ACHN (cell line): ENCODE measurements at regions not wholly inside any gene's neighbourhood (a gene's known extent, or its start where the extent isn't known, plus 50 kb on each side); places are given as distances from the start of the nearest gene placed in this dataset.
"Not testable (repeated sequence)": the region's sequence is repeated elsewhere in the genome, so short reads cannot be mapped to it uniquely, and the experiment has no call there.

ENCODE experiments used
- DNase-seq: peaks from one replicate; pipeline ENCODE4 v3.0.0-alpha.2; 2015
- in situ Hi-C: cut with HindIII; loops from 2 replicates; pipeline ENCODE4 v1.10.0; 2017; ENCODE audit warnings: low sequenced_read_pairs, low pct_ligation_motif_present, low pct_unique_long_range_greater_than_20kb

DNA sequence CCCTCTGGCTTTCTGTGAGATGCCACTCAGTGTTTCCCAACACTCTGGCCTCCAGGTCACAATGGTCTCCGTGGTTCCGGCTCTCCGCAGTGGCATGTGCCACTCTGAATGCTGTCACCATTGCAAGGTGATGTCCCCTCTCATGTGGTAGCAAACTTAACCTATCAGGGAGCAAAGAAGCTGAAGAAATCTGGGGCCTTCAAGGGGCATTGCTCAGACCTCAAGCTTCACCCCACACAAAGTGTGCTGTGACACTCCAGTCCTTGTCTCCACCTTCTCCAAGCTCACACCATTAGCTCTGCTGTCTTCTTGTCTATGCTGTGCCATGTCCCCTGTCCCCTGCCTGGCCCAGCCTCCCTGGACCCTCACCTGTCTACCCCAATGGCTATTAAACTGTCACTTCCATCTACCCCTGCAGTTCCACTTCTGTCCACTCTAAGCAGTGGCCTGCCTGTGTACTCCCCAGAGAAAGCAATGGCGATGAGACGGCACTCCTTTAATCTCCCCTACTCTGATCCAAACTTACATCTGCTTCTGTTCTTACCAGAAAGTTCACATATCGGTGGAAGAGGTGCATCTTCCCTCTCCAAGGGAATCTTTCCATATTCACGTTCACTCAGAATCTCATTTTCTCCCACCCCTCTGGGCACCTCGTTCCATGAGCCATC lies 93.7 kb downstream of the DHRS2 start:
- in situ Hi-C loops, result no loop called here
- no peak for DNase-seq

GRCh38 chr14:23735394-23735793 lies 99.2 kb downstream of the DHRS2 start:
- DNase-seq, result no peak
- in situ Hi-C loops, result no loop called here

- DNase-seq, in situ Hi-C loops: not testable (repeated sequence)
Measured at GRCh38 chr14:23744368-23744767, 108.2 kb downstream of the DHRS2 start.

GRCh38 chr14:23750357-23750756 lies 114.2 kb downstream of the DHRS2 start:
- in situ Hi-C loops, result no loop called here
- no peak for DNase-seq

DNA sequence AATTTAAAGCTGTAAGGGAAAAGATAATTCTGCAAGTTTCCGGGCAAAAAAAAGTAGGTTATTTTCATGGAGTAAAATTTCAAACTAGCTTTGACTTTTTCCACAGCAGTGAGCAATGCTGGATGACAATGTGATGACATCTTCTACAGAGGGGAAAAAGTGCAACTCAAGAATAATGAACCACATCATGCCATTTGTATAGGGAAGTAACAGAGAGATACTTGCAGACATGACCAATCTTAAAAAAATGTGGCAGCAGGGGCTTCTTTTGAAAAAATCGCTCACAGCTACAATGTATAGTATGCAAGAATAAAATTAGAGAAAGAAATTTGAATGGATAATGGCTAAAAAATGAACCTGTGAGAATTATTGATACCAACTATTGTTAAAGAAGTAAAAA lies 115.5 kb downstream of the DHRS2 start:
- no peak for DNase-seq
- in situ Hi-C loops, result no loop called here

DNA sequence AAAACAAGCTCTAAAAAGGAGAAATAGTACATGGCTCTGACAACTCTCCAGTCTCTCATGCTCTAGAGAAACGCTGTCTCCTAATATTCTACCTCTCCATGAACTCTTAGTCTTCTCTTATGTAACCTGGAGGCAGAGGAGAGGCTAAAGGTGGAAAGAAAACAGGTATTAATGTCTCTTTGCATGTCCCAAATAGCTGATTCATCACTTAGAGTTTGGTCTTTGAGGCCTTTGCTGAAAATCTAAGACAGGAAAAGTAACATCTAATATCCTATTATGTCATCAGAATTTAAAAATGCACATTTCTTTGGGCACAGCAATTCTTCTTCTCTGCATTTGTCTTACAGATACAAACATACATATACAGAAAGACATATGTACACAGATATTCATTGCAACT lies 127.2 kb downstream of the DHRS2 start:
- DNase-seq, result no peak
- in situ Hi-C loops, result no loop called here

DNA sequence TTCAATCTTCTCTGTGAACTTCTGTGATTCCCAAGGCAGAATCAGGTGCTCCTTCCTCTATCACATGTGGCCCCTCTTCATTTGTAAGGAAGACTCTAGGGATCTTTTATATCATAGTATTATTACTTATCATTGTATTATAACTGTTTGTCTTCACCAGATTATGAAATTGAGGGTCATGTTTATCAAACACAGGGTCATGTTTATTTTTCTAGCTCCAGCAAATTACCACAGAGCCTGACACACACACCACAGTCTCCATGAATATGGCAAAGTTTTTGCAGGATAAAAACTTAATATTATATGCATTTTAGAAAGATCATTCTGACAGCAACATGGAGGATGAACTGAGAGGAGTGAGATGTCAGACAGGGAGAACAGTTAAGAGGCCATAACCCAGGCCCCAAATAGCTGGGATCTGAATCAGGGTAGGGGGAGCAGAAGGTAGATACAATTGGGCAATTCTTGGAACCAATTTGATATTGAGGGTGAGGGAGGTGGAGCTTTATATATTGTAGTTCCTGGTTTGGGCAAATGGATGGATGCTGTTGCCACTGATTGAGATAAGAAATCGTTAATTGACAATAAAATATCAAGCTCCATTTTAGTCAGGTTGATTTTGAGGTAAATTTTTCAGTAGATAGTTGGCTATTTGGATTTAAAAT lies 130.7 kb downstream of the DHRS2 start:
- in situ Hi-C loops, result no loop called here
- no peak for DNase-seq

GRCh38 chr14:23769221-23769728 lies 133.1 kb downstream of the DHRS2 start:
- DNase-seq, in situ Hi-C loops: not testable (repeated sequence)

GRCh38 chr14:23773981-23774380 lies 137.8 kb downstream of the DHRS2 start:
- DNase-seq, result no peak
- in situ Hi-C loops, result no loop called here

DNA sequence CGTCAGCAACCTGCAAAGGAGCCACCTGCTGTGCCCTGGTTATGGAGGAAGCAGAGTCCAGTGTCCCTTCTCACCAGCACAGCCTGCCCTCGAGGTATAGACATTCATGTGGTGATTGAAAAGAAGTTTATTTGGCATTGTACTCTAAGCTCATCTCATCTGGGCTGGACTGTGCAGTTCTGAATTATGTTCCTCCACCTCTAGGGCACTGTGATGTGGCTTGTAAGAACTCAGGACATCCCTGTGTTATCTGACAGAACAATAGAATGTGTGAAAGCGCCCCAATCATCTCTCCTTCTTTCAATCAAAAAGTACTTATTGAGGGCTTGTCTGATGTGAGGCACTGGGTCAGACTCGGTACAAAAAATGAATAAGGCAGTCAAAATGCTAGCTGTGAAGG lies 140.1 kb downstream of the DHRS2 start:
- in situ Hi-C loops, result no loop called here
- no peak for DNase-seq

DNA sequence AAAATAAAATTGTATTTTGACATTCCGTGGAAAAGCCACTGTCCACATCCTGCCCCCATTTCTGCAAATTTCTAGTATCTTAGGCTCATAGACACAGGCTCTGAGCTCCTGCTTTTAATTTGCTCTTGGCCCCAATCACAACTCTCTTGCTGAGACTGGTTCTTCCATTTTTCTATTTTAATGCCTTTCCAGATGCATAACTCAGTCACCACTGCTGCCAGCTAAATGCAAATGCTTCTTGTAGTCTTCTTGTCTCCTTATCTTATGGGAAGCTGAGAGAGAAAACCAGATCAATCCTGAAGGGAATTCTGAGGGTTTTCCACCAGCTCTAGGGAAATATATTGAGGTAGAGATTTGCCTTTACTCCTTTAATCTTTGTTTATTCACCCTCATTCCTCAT lies 149.0 kb downstream of the DHRS2 start:
- DNase-seq, result no peak
- in situ Hi-C loops, result no loop called here

DNA sequence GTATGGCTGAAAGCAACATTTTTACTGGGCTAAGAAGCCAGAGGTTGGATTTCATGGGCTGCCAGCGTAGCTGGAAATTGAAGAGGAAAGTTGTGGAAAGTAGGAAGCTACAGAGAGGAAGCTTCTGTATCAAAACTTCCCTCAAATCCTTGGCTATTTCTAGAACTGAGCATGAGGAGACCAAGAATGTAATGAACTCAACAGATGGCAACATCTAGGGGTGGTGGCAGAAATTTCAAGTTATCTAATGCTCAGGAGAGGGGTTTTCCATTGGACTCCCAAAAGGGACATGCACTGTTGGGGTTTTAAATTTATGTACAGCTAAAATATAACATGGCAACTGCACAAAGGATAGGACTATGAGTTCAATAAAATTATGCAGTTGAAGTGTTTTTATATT lies 151.3 kb downstream of the DHRS2 start:
- in situ Hi-C loops, result no loop called here

GRCh38 chr14:23789696-23790095 lies 153.5 kb downstream of the DHRS2 start:
- no peak for DNase-seq
- in situ Hi-C loops, result no loop called here

More for the DNA sequence above, 151.3 kb downstream of the DHRS2 start:
- DNase-seq, result no peak

DNA sequence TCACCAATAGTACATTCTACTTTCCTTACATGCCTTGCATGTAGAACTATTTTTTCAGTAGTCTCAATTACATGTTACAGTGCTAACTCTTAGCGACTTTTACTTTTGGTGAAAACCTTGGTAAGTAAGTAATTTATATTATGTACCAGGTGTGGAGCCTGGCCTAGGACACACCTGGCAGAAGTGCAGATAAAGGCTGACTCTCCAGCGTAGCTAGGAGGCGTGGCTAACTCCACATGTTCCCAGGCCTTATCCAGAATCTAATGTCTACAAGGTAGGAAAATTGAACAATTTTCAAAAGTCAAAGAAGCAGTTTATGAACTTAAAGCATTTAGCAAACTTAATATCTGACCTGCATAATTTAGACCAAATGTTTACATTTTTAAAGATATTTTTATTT lies 157.4 kb downstream of the DHRS2 start:
- in situ Hi-C loops, result no loop called here
- DNase-seq, result no peak

DNA sequence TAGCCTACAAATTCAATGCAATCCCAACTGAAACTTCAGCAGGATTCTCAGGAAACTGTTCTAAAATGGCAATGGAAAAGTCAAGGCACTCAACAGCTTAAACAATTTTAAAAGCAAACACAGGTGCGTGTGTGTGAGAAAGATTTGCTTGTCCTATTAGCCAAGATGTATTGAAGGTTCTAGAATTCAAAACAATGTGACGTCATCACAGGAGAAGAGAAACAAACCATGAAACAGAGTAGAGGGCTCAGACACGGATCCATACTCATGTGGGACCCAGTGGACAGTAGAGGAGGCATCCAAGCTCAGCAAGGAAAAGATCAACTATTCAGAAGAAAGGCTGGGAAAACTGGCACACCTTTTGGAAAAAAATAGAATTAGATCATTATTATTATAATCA lies 152.8 kb upstream of the DHRS4 start:
- in situ Hi-C loops, result no loop called here
- no peak for DNase-seq

GRCh38 chr14:23801766-23802165 lies 151.8 kb upstream of the DHRS4 start:
- no peak for DNase-seq
- in situ Hi-C loops, result no loop called here

GRCh38 chr14:23804817-23805216 lies 148.8 kb upstream of the DHRS4 start:
- DNase-seq, result no peak
- in situ Hi-C loops, result no loop called here

DNA sequence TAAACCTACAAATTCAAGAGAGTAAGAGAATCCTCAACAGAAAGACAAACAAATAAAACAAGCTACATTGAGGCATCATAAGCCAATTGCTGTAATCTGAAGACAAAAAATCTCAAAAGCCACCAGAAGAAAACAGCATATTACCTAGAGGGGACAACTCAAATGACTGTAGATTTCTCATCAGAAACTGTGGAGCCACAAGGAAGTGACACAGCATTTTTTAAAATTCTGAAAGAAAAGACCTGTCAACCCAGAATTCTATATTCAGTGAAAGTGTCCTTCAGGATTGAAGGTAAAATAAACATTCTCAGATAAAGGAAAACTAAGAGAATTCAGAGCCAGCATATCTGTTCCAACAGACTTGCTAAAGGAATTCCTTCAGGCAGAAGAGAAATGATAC lies 147.8 kb upstream of the DHRS4 start:
- in situ Hi-C loops, result no loop called here
- DNase-seq, result no peak

DNA sequence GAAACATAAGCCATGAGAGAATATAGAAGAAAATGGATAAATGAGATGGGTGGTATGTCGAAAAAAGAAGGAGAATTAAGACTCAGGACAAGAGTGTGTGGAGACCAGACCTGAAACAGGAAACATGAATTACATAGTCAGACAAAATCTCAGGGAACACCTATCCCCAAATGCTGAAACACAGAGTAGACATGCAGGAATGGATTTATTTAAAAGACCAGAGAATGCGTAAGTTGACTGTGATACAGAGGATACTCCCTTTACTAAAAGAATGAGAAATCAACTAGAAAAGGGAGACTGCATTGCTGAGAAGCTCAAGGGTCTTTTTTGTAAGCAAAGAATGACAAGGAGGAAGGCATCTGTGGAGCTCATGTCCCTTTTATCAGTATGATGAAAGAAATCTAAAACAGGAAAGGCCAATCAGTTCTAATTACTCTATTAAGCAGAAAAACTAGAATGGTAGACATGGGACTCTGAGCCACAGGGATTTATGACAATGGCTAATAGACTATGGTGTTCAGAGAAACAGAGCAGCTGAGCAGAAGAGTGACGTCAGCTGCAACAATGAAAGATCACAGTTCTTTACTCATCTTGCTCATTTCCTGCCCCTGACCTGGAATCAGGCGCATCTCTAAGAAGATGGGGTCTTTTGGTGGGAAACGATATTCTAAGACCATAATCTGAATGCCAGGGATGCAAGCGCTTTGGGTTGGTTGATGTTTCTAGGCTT lies 138.9 kb upstream of the DHRS4 start:
- no peak for DNase-seq
- in situ Hi-C loops, result no loop called here

DNA sequence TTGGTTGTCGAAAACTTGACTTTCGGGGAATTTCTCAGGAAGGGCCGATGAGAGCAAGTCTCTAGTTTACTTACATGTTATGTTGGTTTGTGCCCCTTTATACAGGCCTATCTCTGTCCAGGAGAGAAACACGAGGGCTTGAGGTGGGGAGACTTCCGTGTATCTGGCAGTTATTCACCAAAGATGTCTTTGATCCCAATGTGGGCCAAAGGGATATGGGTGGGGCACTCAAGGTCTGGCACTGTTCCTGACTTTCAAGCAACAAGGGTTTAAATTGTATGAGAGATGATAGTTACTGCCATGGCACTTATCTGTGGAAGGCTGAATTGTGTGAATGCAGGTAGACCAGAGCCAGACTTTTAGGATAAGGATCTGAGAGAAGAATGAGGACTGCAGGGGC lies 137.2 kb upstream of the DHRS4 start:
- no peak for DNase-seq
- in situ Hi-C loops, result no loop called here
